Calu3 (cell line): ENCODE measurements at regions not wholly inside any gene's neighbourhood (a gene's known extent, or its start where the extent isn't known, plus 50 kb on each side); places are given as distances from the start of the nearest gene placed in this dataset.
"Not testable (repeated sequence)": the region's sequence is repeated elsewhere in the genome, so short reads cannot be mapped to it uniquely, and the experiment has no call there.

Source experiments
- BruUV-seq: library from RNA; stranded (reverse); fragments of 400-500 nt; replicated peaks from 2 replicates; lab custom pipeline; 2021; lab: Mats Ljungman, UMichigan
- CTCF ChIA-PET: fragments of 300-600 bp; sonication (Branson Sonifier 250); formaldehyde crosslinking; loops from one replicate; lab custom pipeline; 2022; ENCODE audit warnings: antibody characterized with exemption; lab: Charles Lee
- DNase-seq: peaks from one replicate; pipeline ENCODE4 v3.0.0; 2022
- H3K27ac Mint-ChIP-seq: one replicate; pipeline ENCODE4 v1.8.0; 2022; ENCODE audit warnings: mixed read lengths; ENCODE audit not compliant: unreplicated experiment
- H3K27me3 Mint-ChIP-seq: one replicate; pipeline ENCODE4 v1.8.0; 2022; ENCODE audit warnings: mixed read lengths; ENCODE audit not compliant: unreplicated experiment
- H3K36me3 Mint-ChIP-seq: one replicate; pipeline ENCODE4 v1.8.0; 2022; ENCODE audit warnings: mild to moderate bottlenecking, moderate library complexity, mixed read lengths; ENCODE audit not compliant: insufficient read depth, unreplicated experiment
- H3K4me1 Mint-ChIP-seq: one replicate; pipeline ENCODE4 v1.8.0; 2022; ENCODE audit warnings: mild to moderate bottlenecking, low read depth, mixed read lengths; ENCODE audit not compliant: unreplicated experiment
- H3K4me3 Mint-ChIP-seq: one replicate; pipeline ENCODE4 v1.8.0; 2022; ENCODE audit warnings: mild to moderate bottlenecking, low read depth, moderate library complexity, mixed read lengths; ENCODE audit not compliant: unreplicated experiment
- H3K9me3 Mint-ChIP-seq: one replicate; pipeline ENCODE4 v1.8.0; 2022; ENCODE audit warnings: low read depth, mixed read lengths; ENCODE audit not compliant: unreplicated experiment
- intact Hi-C: fragments of 100-400 bp; cut with micrococcal nuclease; formaldehyde crosslinking; loops from one replicate; pipeline ENCODE4 v1.10.0; 2022; ENCODE audit not compliant: unreplicated experiment

- H3K4me3 Mint-ChIP-seq, H3K27ac Mint-ChIP-seq, H3K9me3 Mint-ChIP-seq, CTCF ChIA-PET, H3K27me3 Mint-ChIP-seq, DNase-seq, H3K36me3 Mint-ChIP-seq, intact Hi-C loops, H3K4me1 Mint-ChIP-seq: not testable (repeated sequence)
- BruUV-seq = TSS peak; percentile 98
These were observed 65.7 kb upstream of the RNU2-1 start for GRCh38 chr17:43299300-43300076.

GRCh38 chr17:43289670-43290069 lies 55.9 kb upstream of the RNU2-1 start:
- BruUV-seq, H3K27ac Mint-ChIP-seq, H3K4me1 Mint-ChIP-seq, intact Hi-C loops, H3K36me3 Mint-ChIP-seq, H3K9me3 Mint-ChIP-seq, CTCF ChIA-PET, DNase-seq, H3K27me3 Mint-ChIP-seq, H3K4me3 Mint-ChIP-seq: not testable (repeated sequence)

- H3K4me3 Mint-ChIP-seq, H3K27me3 Mint-ChIP-seq, CTCF ChIA-PET, H3K27ac Mint-ChIP-seq, H3K36me3 Mint-ChIP-seq, DNase-seq, intact Hi-C loops, H3K4me1 Mint-ChIP-seq, H3K9me3 Mint-ChIP-seq, BruUV-seq: not testable (repeated sequence)
These were observed 49.8 kb upstream of the RNU2-1 start for GRCh38 chr17:43283606-43284005.
